ENCODE measurements at regions not wholly inside any gene's neighbourhood (a gene's known extent, or its start where the extent isn't known, plus 50 kb on each side); places are given as distances from the start of the nearest gene placed in this dataset.

- H3K27ac ChIP-seq (ENCODE audit: low read depth, low read length): no peak overlapping the region
- 78 to 81% (median 79%) methylated on average over 6 of the region's 6 CpGs for WGBS, 3 donors
Measured at GRCh38 chr2:120844070-120844738, 108.5 kb downstream of the GLI2 start.

- 62 to 74% (median 63%) methylated on average over 9 of the region's 9 CpGs for WGBS, 3 donors
- H3K27ac ChIP-seq (ENCODE audit: low read depth, low read length): no peak overlapping the region
Measured at GRCh38 chr2:120845277-120845676, 109.6 kb downstream of the GLI2 start.

DNA sequence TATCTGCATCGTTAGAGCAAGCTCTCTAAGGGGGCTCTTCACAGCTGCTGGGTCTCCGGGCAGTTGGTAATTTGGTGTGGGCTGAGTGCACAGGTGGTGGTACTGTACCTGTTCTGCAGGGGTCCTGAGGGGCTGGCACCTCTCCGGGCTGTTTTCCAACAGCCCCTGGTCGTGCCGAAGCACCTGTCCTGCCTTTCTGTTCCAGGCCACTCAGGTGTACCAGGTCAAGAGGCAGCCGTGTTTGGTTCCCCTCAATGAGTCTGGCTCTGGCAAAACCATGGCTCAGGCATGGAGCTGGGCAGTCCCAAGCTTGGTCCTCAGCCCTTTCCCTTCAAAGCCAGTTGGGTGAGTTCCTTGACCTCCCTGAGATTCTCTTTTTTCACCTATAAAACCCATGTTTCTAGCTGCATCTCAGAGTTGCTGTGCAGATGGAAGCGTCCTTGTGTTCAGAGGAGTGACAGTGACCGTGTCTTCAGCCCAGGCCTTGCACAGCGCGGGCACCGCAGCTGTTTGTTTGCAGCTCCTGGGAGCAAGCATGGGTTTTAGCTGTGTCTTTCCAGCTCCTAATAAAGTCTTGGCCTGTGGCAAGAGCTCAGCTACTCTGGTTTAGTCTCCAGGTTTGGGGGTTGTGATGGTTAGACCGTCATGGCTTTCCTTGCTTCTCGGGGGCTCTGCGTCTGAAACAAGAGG is 110.9 kb downstream of the GLI2 start:
- no peak overlapping the region for H3K27ac ChIP-seq (ENCODE audit: low read depth, low read length)
- 86 to 92% (median 88%) methylated on average over 14 of the region's 14 CpGs for WGBS, 3 donors

DNA sequence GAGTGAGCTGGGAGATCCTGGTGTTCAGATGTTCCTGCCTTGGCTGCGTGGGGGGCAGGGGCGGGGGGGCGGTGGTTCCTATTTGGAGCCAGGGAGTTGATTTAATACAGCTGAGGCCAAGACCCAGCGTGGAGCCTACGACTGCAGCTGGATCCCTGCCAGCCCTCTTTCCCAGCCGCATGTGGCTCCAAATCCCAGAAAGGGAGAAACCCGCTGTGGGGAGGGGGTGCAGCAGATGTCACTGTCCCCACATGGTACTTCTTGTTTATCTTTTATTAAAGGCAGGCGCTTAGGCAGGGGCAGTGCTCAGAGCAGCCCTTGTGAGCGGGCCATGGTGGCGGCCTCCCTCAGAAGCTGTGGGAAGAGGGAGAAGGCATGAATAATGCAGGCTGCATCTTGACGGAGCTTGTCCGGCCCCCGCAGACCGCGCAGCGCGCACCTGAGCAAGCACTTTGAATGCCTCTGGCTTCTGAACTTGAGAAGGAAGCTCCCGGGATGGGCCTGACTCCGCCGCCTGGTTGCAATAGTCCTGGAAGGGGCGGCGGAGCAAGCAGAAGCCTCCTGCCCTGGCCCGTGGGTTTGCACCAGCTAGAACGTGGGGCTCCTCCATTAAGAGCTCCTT is 112.1 kb downstream of the GLI2 start:
- 72 to 80% (median 75%) methylated on average over 23 to 24 of the region's 24 CpGs for WGBS, 3 donors
- no peak overlapping the region for H3K27ac ChIP-seq (ENCODE audit: low read depth, low read length)

GRCh38 chr2:120849278-120849677 is 113.6 kb downstream of the GLI2 start:
- H3K27ac ChIP-seq (ENCODE audit: low read depth, low read length): no peak overlapping the region
- WGBS, 3 donors: 92 to 100% (median 95%) methylated on average over 2 of the region's 2 CpGs

DNA sequence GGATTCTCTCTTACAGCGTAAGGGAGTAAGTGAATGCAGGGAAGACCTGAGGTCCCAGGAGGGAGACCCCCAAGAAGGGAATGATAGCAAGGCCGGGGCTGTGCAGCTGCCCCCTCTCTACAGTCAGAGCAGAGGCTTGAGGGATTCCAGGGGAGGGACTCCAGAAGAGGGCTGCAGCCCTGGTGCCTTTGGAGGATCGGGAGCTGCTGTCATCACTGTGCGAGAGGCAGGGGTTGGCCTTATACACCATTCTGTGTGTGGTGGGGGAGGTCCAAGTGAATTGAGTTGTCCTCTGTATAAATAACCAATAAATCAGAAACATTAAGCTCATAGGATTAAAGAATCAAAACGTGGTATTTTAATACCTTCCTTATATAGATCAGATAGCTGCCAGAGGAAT is 114.9 kb downstream of the GLI2 start:
- 78 to 85% (median 80%) methylated on average over 5 of the region's 5 CpGs for WGBS, 3 donors
- no peak overlapping the region for H3K27ac ChIP-seq (ENCODE audit: low read depth, low read length)

DNA sequence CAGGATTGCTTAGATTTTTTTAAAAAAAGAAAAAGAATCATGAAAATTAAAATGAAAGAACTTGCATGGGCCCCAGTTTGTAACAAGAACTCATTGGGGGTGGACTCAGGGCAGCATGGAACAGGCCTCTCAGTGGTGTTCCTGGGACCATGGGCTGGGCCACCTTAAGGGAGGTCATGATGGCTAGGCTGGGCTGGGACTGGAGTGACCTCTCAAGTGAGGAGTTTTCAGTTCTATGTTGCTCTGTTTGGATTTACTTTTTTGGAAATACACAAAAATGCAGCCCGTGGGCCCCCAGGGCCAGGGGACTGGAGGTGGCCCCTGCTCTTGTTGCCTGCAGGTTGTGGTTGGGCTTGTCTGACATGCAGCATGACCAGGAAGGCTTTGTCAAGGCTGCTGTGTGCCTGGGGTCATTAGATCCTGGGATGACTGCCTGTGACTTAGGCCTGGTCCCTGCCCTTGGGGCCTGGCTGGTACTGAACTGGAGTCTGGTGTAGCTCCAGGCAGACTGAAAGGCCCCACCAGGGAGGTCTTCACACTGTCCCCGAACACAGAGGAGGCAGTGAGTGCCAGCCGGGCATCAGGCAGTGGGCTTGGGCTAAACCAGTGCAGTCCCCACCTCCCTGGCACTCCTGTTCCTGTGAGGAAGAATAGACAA is 115.6 kb downstream of the GLI2 start:
- WGBS, 3 donors: 81 to 90% (median 82%) methylated on average over 3 of the region's 3 CpGs
- no peak overlapping the region for H3K27ac ChIP-seq (ENCODE audit: low read depth, low read length)

- H3K27ac ChIP-seq (ENCODE audit: low read depth, low read length): no peak overlapping the region
- WGBS, 3 donors: 91 to 92% (median 92%) methylated on average over 12 of the region's 12 CpGs
Measured at GRCh38 chr2:120852200-120852815, 116.6 kb downstream of the GLI2 start.

GRCh38 chr2:120853306-120854013 is 117.8 kb downstream of the GLI2 start:
- 87 to 89% (median 87%) methylated on average over 5 of the region's 5 CpGs for WGBS, 3 donors
- H3K27ac ChIP-seq (ENCODE audit: low read depth, low read length): no peak overlapping the region

- 62 to 78% (median 66%) methylated on average over 7 of the region's 7 CpGs for WGBS, 3 donors
- H3K27ac ChIP-seq (ENCODE audit: low read depth, low read length): no peak overlapping the region
Measured at GRCh38 chr2:120854014-120854620, 118.4 kb downstream of the GLI2 start.

DNA sequence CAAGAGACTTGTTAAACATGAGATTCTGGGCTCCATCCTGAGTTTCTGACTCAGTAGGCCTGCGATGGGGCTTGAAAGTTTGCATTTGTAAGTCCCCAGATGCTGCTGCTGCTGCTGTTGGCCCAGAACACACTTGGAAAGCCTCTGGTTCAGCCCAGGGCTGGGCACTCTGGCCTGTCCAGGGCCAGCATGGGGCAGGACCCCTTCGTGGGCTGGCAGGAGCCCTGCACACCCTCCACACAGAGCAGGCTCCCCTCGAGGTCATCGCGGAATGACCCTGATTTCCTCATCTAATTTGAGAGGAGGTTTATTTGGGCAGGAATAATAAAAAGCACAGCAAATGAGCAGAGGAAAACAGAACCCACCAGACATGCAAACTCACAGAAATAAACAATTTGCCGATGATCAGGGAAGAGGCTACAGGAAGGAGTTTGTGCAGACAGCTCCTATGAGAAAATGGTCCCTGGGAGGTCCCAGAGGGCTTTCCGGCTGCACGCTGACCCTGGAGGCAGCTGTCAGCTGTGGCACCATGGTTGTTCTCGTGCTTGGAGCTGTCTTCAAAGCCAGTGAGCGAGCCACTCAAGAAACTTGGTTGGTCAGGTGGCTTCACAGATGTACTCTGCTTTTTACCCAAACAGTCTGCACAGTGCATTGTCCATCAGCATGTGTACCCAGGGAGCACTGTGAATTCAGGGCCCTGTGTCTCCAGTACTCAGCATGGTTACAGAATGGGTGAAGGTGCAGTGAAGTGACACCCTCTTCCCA is 119.3 kb downstream of the GLI2 start:
- 63 to 80% (median 80%) methylated on average over 10 of the region's 10 CpGs for whole genome bisulfite sequencing, 3 donors
- H3K27ac ChIP-seq (ENCODE audit: low read depth, low read length): no peak overlapping the region

GRCh38 chr2:120855855-120856405 is 120.3 kb downstream of the GLI2 start:
- no peak overlapping the region for H3K27ac ChIP-seq (ENCODE audit: low read depth, low read length)
- 74 to 91% (median 88%) methylated on average over 4 of the region's 4 CpGs for WGBS, 3 donors

GRCh38 chr2:120856421-120856862 is 120.8 kb downstream of the GLI2 start:
- WGBS, 3 donors: 76 to 91% (median 79%) methylated on average over 13 of the region's 13 CpGs
- H3K27ac ChIP-seq (ENCODE audit: low read depth, low read length): no peak overlapping the region

DNA sequence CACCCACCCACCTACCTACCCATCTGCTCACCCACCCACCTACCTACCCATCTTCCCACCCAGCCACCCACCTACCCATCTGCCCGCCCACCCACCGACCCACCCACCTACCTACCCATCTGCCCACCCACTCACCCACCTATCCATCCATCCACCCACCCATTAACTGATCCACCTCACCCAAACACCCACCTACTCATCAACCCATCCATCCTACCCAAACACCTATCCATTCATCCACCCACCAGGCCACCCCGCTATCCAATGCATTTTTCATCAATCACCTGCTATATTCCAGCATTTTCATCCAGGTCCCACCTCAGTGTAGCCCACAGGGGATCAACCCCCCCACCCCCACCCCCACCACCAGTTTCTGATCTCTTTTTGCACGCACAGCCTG is 121.8 kb downstream of the GLI2 start:
- no peak overlapping the region for H3K27ac ChIP-seq (ENCODE audit: low read depth, low read length)
- WGBS, 3 donors: 92 to 99% (median 99%) methylated on average over 3 to 4 of the region's 4 CpGs

DNA sequence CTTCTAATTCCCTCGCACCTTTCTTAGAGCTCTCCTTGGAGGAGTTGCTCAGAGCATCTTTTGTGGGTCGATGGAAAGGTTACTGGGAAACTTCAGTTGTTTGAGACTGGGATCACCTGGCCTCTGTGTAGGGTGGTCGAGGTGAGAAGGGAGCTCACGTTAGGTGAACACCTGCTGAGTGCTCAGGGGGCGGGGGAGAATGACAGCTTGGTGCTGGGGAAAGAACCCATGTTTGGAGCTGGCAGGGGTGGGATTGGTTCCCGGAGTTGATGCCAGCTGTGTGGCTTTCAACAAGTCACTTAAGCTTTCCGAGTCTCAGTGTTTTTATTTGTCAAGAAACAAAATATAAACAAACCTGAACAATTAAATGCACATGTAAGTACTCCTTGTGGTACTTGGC is 122.3 kb downstream of the GLI2 start:
- no peak overlapping the region for H3K27ac ChIP-seq (ENCODE audit: low read depth, low read length)
- WGBS, 3 donors: 86 to 93% (median 90%) methylated on average over 7 of the region's 7 CpGs

GRCh38 chr2:120858361-120859106 is 122.9 kb downstream of the GLI2 start:
- WGBS, 3 donors: 71 to 82% (median 72%) methylated on average over 12 of the region's 12 CpGs
- no peak overlapping the region for H3K27ac ChIP-seq (ENCODE audit: low read depth, low read length)

Measured in adipose tissue (tissue), 3 donors.